ENCODE measurements at regions not wholly inside any gene's neighbourhood (a gene's known extent, or its start where the extent isn't known, plus 50 kb on each side); places are given as distances from the start of the nearest gene placed in this dataset.

- intact Hi-C loops (cut with micrococcal nuclease) = no loop called here
- no peak for DNase-seq
- H3K9me3 ChIP-seq (ENCODE audit: control insufficient read depth in 1 of 2, low read length in 2 of 2) = peaks cover 0 to 7% of the 10 kb centered on the region in 2 donors
- H3K4me3 Mint-ChIP-seq = no peak overlapping the region
- H3K36me3 ChIP-seq (ENCODE audit: insufficient read depth, low read length) = no peaks in the 10 kb centered on the region
- no peak overlapping the region for H3K4me3 ChIP-seq (ENCODE audit: low read length in 2 of 2)
- H3K27me3 ChIP-seq (ENCODE audit: insufficient read depth, low read length) = no peaks in the 10 kb centered on the region
- no peaks in the 10 kb centered on the region for H3K27me3 Mint-ChIP-seq
- no peak overlapping the region for H3K27ac ChIP-seq (ENCODE audit: low read depth, low read length)
- ChIA-PET CTCF (ENCODE audit: partially characterized antibody) (no interaction called here), POLR2A (ENCODE audit: partially characterized antibody) (no interaction called here)
- H3K36me3 Mint-ChIP-seq = no peaks in the 10 kb centered on the region
- H3K4me1 Mint-ChIP-seq = no peaks in the 10 kb centered on the region
- no peak overlapping the region for H3K27ac Mint-ChIP-seq
- H3K4me1 ChIP-seq (ENCODE audit: insufficient read depth, low read length) = no peaks in the 10 kb centered on the region
- peaks cover 0 to 27% (median 8%) of the 10 kb centered on the region in 8 donors for H3K9me3 Mint-ChIP-seq
Measured at GRCh38 chr7:52423251-52423650, 612.2 kb upstream of the POM121L12 start.

- H3K36me3 Mint-ChIP-seq = no peaks in the 10 kb centered on the region
- no peak for DNase-seq
- CTCF ChIA-PET (ENCODE audit: partially characterized antibody) = no interaction called here
- Histone ChIP-seq H3K4me3 (ENCODE audit: low read length in 2 of 2) (no peak overlapping the region), H3K27ac (ENCODE audit: low read depth, low read length) (no peak overlapping the region), H3K4me1 (ENCODE audit: insufficient read depth, low read length) (no peaks in the 10 kb centered on the region), H3K27me3 (ENCODE audit: insufficient read depth, low read length) (no peaks in the 10 kb centered on the region), H3K9me3 (ENCODE audit: control insufficient read depth in 1 of 2, low read length in 2 of 2) (no peaks in the 10 kb centered on the region), H3K36me3 (ENCODE audit: insufficient read depth, low read length) (no peaks in the 10 kb centered on the region)
- H3K27ac Mint-ChIP-seq = no peak overlapping the region
- no peaks in the 10 kb centered on the region for H3K4me1 Mint-ChIP-seq
- POLR2A ChIA-PET (ENCODE audit: partially characterized antibody) = no interaction called here
- no peaks in the 10 kb centered on the region for H3K27me3 Mint-ChIP-seq
- intact Hi-C loops (cut with micrococcal nuclease) = no loop called here
- peaks cover 2 to 19% (median 11%) of the 10 kb centered on the region in 8 donors for H3K9me3 Mint-ChIP-seq
- H3K4me3 Mint-ChIP-seq = no peak overlapping the region
Measured at GRCh38 chr7:52413051-52413450, 622.4 kb upstream of the POM121L12 start.

- H3K36me3 Mint-ChIP-seq = no peaks in the 10 kb centered on the region
- Histone ChIP-seq H3K4me1 (ENCODE audit: insufficient read depth, low read length) (no peaks in the 10 kb centered on the region), H3K27ac (ENCODE audit: low read depth, low read length) (no peak overlapping the region), H3K36me3 (ENCODE audit: insufficient read depth, low read length) (no peaks in the 10 kb centered on the region), H3K9me3 (ENCODE audit: control insufficient read depth in 1 of 2, low read length in 2 of 2) (no peaks in the 10 kb centered on the region), H3K27me3 (ENCODE audit: insufficient read depth, low read length) (no peaks in the 10 kb centered on the region), H3K4me3 (ENCODE audit: low read length in 2 of 2) (no peak overlapping the region)
- H3K27ac Mint-ChIP-seq = no peak overlapping the region
- intact Hi-C loops (cut with micrococcal nuclease) = no loop called here
- ChIA-PET POLR2A (ENCODE audit: partially characterized antibody) (no interaction called here), CTCF (ENCODE audit: partially characterized antibody) (no interaction called here)
- no peaks in the 10 kb centered on the region for H3K27me3 Mint-ChIP-seq
- DNase-seq = no peak
- H3K4me1 Mint-ChIP-seq = no peaks in the 10 kb centered on the region
- H3K4me3 Mint-ChIP-seq = no peak overlapping the region
- peaks cover 2 to 21% (median 9%) of the 10 kb centered on the region in 8 donors for H3K9me3 Mint-ChIP-seq
Measured at GRCh38 chr7:52410032-52410431, 625.4 kb upstream of the POM121L12 start.

GRCh38 chr7:52406808-52407207 lies 628.6 kb upstream of the POM121L12 start:
- Histone ChIP-seq H3K4me1 (ENCODE audit: insufficient read depth, low read length) (no peaks in the 10 kb centered on the region), H3K27ac (ENCODE audit: low read depth, low read length) (no peak overlapping the region), H3K36me3 (ENCODE audit: insufficient read depth, low read length) (no peaks in the 10 kb centered on the region), H3K27me3 (ENCODE audit: insufficient read depth, low read length) (no peaks in the 10 kb centered on the region), H3K4me3 (ENCODE audit: low read length in 2 of 2) (no peak overlapping the region), H3K9me3 (ENCODE audit: control insufficient read depth in 1 of 2, low read length in 2 of 2) (no peaks in the 10 kb centered on the region)
- no peaks in the 10 kb centered on the region for H3K27me3 Mint-ChIP-seq
- POLR2A ChIA-PET (ENCODE audit: partially characterized antibody) = no interaction called here
- H3K4me1 Mint-ChIP-seq = no peaks in the 10 kb centered on the region
- intact Hi-C loops (cut with micrococcal nuclease) = no loop called here
- no peak overlapping the region for H3K27ac Mint-ChIP-seq
- no peaks in the 10 kb centered on the region for H3K36me3 Mint-ChIP-seq
- H3K9me3 Mint-ChIP-seq = peaks cover 0 to 25% (median 8%) of the 10 kb centered on the region in 8 donors
- CTCF ChIA-PET (ENCODE audit: partially characterized antibody) = no interaction called here
- no peak for DNase-seq
- H3K4me3 Mint-ChIP-seq = no peak overlapping the region

- H3K9me3 Mint-ChIP-seq = peaks cover 0 to 12% (median 7%) of the 10 kb centered on the region in 8 donors
- no peak overlapping the region for H3K27ac Mint-ChIP-seq
- no peak overlapping the region for H3K27ac ChIP-seq (ENCODE audit: low read depth, low read length)
- no peaks in the 10 kb centered on the region for H3K27me3 Mint-ChIP-seq
- no peak for DNase-seq
- CTCF ChIA-PET (ENCODE audit: partially characterized antibody) = no interaction called here
- H3K9me3 ChIP-seq (ENCODE audit: control insufficient read depth in 1 of 2, low read length in 2 of 2) = peaks cover 0 to 4% of the 10 kb centered on the region in 2 donors
- intact Hi-C loops (cut with micrococcal nuclease) = no loop called here
- H3K4me1 ChIP-seq (ENCODE audit: insufficient read depth, low read length) = no peaks in the 10 kb centered on the region
- H3K4me3 ChIP-seq (ENCODE audit: low read length in 2 of 2) = no peak overlapping the region
- H3K36me3 ChIP-seq (ENCODE audit: insufficient read depth, low read length) = no peaks in the 10 kb centered on the region
- H3K4me3 Mint-ChIP-seq = no peak overlapping the region
- H3K27me3 ChIP-seq (ENCODE audit: insufficient read depth, low read length) = no peaks in the 10 kb centered on the region
- H3K36me3 Mint-ChIP-seq = no peaks in the 10 kb centered on the region
- no peaks in the 10 kb centered on the region for H3K4me1 Mint-ChIP-seq
- POLR2A ChIA-PET (ENCODE audit: partially characterized antibody) = no interaction called here
Measured at GRCh38 chr7:52382731-52383130, 652.7 kb upstream of the POM121L12 start.

- no peak overlapping the region for H3K27ac ChIP-seq (ENCODE audit: low read depth, low read length)
- DNase-seq = no peak
- peaks cover 3 to 29% (median 15%) of the 10 kb centered on the region in 8 donors for H3K9me3 Mint-ChIP-seq
- H3K4me3 ChIP-seq (ENCODE audit: low read length in 2 of 2) = no peak overlapping the region
- no peak overlapping the region for H3K27ac Mint-ChIP-seq
- H3K4me1 Mint-ChIP-seq = no peaks in the 10 kb centered on the region
- H3K27me3 ChIP-seq (ENCODE audit: insufficient read depth, low read length) = no peaks in the 10 kb centered on the region
- H3K4me3 Mint-ChIP-seq = no peak overlapping the region
- POLR2A ChIA-PET (ENCODE audit: partially characterized antibody) = no interaction called here
- no peaks in the 10 kb centered on the region for H3K4me1 ChIP-seq (ENCODE audit: insufficient read depth, low read length)
- CTCF ChIA-PET (ENCODE audit: partially characterized antibody) = no interaction called here
- no peaks in the 10 kb centered on the region for H3K9me3 ChIP-seq (ENCODE audit: control insufficient read depth in 1 of 2, low read length in 2 of 2)
- intact Hi-C loops (cut with micrococcal nuclease) = no loop called here
- H3K36me3 ChIP-seq (ENCODE audit: insufficient read depth, low read length) = no peaks in the 10 kb centered on the region
- H3K27me3 Mint-ChIP-seq = no peaks in the 10 kb centered on the region
- peaks cover 0 to 2% of the 10 kb centered on the region in 2 donors for H3K36me3 Mint-ChIP-seq
Measured at GRCh38 chr7:52369922-52370321, 665.5 kb upstream of the POM121L12 start.

GRCh38 chr7:52365349-52365748 lies 670.1 kb upstream of the POM121L12 start:
- intact Hi-C loops (cut with micrococcal nuclease) = no loop called here
- ChIA-PET CTCF (ENCODE audit: partially characterized antibody) (no interaction called here), POLR2A (ENCODE audit: partially characterized antibody) (no interaction called here)
- no peaks in the 10 kb centered on the region for H3K36me3 Mint-ChIP-seq
- H3K4me3 Mint-ChIP-seq = no peak overlapping the region
- no peak overlapping the region for H3K27ac ChIP-seq (ENCODE audit: low read depth, low read length)
- H3K27me3 ChIP-seq (ENCODE audit: insufficient read depth, low read length) = no peaks in the 10 kb centered on the region
- no peak overlapping the region for H3K4me3 ChIP-seq (ENCODE audit: low read length in 2 of 2)
- no peak overlapping the region for H3K27ac Mint-ChIP-seq
- H3K9me3 Mint-ChIP-seq = peaks cover 0 to 35% (median 10%) of the 10 kb centered on the region in 8 donors
- no peaks in the 10 kb centered on the region for H3K36me3 ChIP-seq (ENCODE audit: insufficient read depth, low read length)
- DNase-seq = no peak
- no peaks in the 10 kb centered on the region for H3K4me1 ChIP-seq (ENCODE audit: insufficient read depth, low read length)
- H3K27me3 Mint-ChIP-seq = no peaks in the 10 kb centered on the region
- no peaks in the 10 kb centered on the region for H3K9me3 ChIP-seq (ENCODE audit: control insufficient read depth in 1 of 2, low read length in 2 of 2)
- no peaks in the 10 kb centered on the region for H3K4me1 Mint-ChIP-seq

- no peak overlapping the region for H3K27ac ChIP-seq (ENCODE audit: low read depth, low read length)
- H3K4me1 ChIP-seq (ENCODE audit: insufficient read depth, low read length) = no peaks in the 10 kb centered on the region
- ChIA-PET CTCF (ENCODE audit: partially characterized antibody) (interaction anchor here (1.1 kb wide), 1 partner anchor 10 kb away, joined by 3 read pairs; no protein-coding TSS in a partner anchor), POLR2A (ENCODE audit: partially characterized antibody) (no interaction called here)
- no peaks in the 10 kb centered on the region for H3K9me3 ChIP-seq (ENCODE audit: control insufficient read depth in 1 of 2, low read length in 2 of 2)
- Mint-ChIP-seq H3K9me3 (peaks cover 2 to 31% (median 12%) of the 10 kb centered on the region in 8 donors), H3K27ac (no peak overlapping the region), H3K36me3 (no peaks in the 10 kb centered on the region), H3K27me3 (no peaks in the 10 kb centered on the region), H3K4me3 (no peak overlapping the region), H3K4me1 (no peaks in the 10 kb centered on the region)
- no peak for DNase-seq
- no peaks in the 10 kb centered on the region for H3K36me3 ChIP-seq (ENCODE audit: insufficient read depth, low read length)
- H3K27me3 ChIP-seq (ENCODE audit: insufficient read depth, low read length) = no peaks in the 10 kb centered on the region
- intact Hi-C loops (cut with micrococcal nuclease) = no loop called here
- no peak overlapping the region for H3K4me3 ChIP-seq (ENCODE audit: low read length in 2 of 2)
Measured at GRCh38 chr7:52362521-52362920, 672.9 kb upstream of the POM121L12 start.

Measured in CD4-positive, alpha-beta memory T cell (primary cell).